ENCODE measurements at regions not wholly inside any gene's neighbourhood (a gene's known extent, or its start where the extent isn't known, plus 50 kb on each side); places are given as distances from the start of the nearest gene placed in this dataset.

GRCh38 chr12:130216031-130216430 is 53.8 kb downstream of the FZD10 start:
- H3K4me1 ChIP-seq (ENCODE audit: control insufficient read depth, insufficient read depth, low read length): no peaks in the 10 kb centered on the region
- no peaks in the 10 kb centered on the region for H3K27me3 ChIP-seq (ENCODE audit: control insufficient read depth, insufficient read depth, low read length)
- no peak overlapping the region for H3K27ac ChIP-seq (ENCODE audit: low read length)
- no peak overlapping the region for H3K4me3 ChIP-seq (ENCODE audit: low read length)
- no peaks in the 10 kb centered on the region for H3K9me3 ChIP-seq (ENCODE audit: control insufficient read depth, low read depth, low read length)
- no CpG with 5 or more reads among the region's 9 CpGs for WGBS (ENCODE audit: insufficient coverage, low lambda C conversion rate)
- no peak for DNase-seq
- no peaks in the 10 kb centered on the region for H3K36me3 ChIP-seq (ENCODE audit: control insufficient read depth, insufficient read depth, low read length)

- no peak overlapping the region for H3K27ac ChIP-seq (ENCODE audit: low read length)
- 90% methylated on average over 7 of the region's 12 CpGs for WGBS (ENCODE audit: insufficient coverage, low lambda C conversion rate)
- no peaks in the 10 kb centered on the region for H3K36me3 ChIP-seq (ENCODE audit: control insufficient read depth, insufficient read depth, low read length)
- H3K4me3 ChIP-seq (ENCODE audit: low read length): no peak overlapping the region
- H3K27me3 ChIP-seq (ENCODE audit: control insufficient read depth, insufficient read depth, low read length): peaks cover 3% of the 10 kb centered on the region
- no peaks in the 10 kb centered on the region for H3K4me1 ChIP-seq (ENCODE audit: control insufficient read depth, insufficient read depth, low read length)
- no peaks in the 10 kb centered on the region for H3K9me3 ChIP-seq (ENCODE audit: control insufficient read depth, low read depth, low read length)
- DNase-seq: no peak
These were observed 56.4 kb downstream of the FZD10 start for GRCh38 chr12:130218682-130219081.

GRCh38 chr12:130219929-130220705 is 57.9 kb downstream of the FZD10 start:
- peaks cover 3% of the 10 kb centered on the region for H3K27me3 ChIP-seq (ENCODE audit: control insufficient read depth, insufficient read depth, low read length)
- H3K27ac ChIP-seq (ENCODE audit: low read length): no peak overlapping the region
- H3K4me3 ChIP-seq (ENCODE audit: low read length): no peak overlapping the region
- DNase-seq: no peak
- H3K36me3 ChIP-seq (ENCODE audit: control insufficient read depth, insufficient read depth, low read length): no peaks in the 10 kb centered on the region
- peaks cover 4% of the 10 kb centered on the region for H3K9me3 ChIP-seq (ENCODE audit: control insufficient read depth, low read depth, low read length)
- H3K4me1 ChIP-seq (ENCODE audit: control insufficient read depth, insufficient read depth, low read length): no peaks in the 10 kb centered on the region
- 25% methylated on average over 3 of the region's 15 CpGs for WGBS (ENCODE audit: insufficient coverage, low lambda C conversion rate)

- peaks cover 4% of the 10 kb centered on the region for H3K9me3 ChIP-seq (ENCODE audit: control insufficient read depth, low read depth, low read length)
- peaks cover 3% of the 10 kb centered on the region for H3K27me3 ChIP-seq (ENCODE audit: control insufficient read depth, insufficient read depth, low read length)
- WGBS (ENCODE audit: insufficient coverage, low lambda C conversion rate): no CpG with 5 or more reads among the region's 9 CpGs
- H3K27ac ChIP-seq (ENCODE audit: low read length): no peak overlapping the region
- H3K4me3 ChIP-seq (ENCODE audit: low read length): no peak overlapping the region
- H3K4me1 ChIP-seq (ENCODE audit: control insufficient read depth, insufficient read depth, low read length): no peaks in the 10 kb centered on the region
- DNase-seq: no peak
- no peaks in the 10 kb centered on the region for H3K36me3 ChIP-seq (ENCODE audit: control insufficient read depth, insufficient read depth, low read length)
These were observed 58.4 kb downstream of the FZD10 start for GRCh38 chr12:130220706-130221100.

- Histone ChIP-seq H3K9me3 (ENCODE audit: control insufficient read depth, low read depth, low read length) (peaks cover 4% of the 10 kb centered on the region), H3K27me3 (ENCODE audit: control insufficient read depth, insufficient read depth, low read length) (peaks cover 3% of the 10 kb centered on the region), H3K4me3 (ENCODE audit: low read length) (no peak overlapping the region), H3K36me3 (ENCODE audit: control insufficient read depth, insufficient read depth, low read length) (no peaks in the 10 kb centered on the region), H3K4me1 (ENCODE audit: control insufficient read depth, insufficient read depth, low read length) (no peaks in the 10 kb centered on the region), H3K27ac (ENCODE audit: low read length) (no peak overlapping the region)
- 77% methylated on average over 5 of the region's 23 CpGs for WGBS (ENCODE audit: insufficient coverage, low lambda C conversion rate)
- no peak for DNase-seq
These were observed 60.4 kb downstream of the FZD10 start for GRCh38 chr12:130222519-130223218.

GRCh38 chr12:130223767-130224244 is 61.5 kb downstream of the FZD10 start:
- no CpG with 5 or more reads among the region's 6 CpGs for WGBS (ENCODE audit: insufficient coverage, low lambda C conversion rate)
- DNase-seq: no peak
- H3K27ac ChIP-seq (ENCODE audit: low read length): no peak overlapping the region
- H3K27me3 ChIP-seq (ENCODE audit: control insufficient read depth, insufficient read depth, low read length): peaks cover 3% of the 10 kb centered on the region
- H3K36me3 ChIP-seq (ENCODE audit: control insufficient read depth, insufficient read depth, low read length): no peaks in the 10 kb centered on the region
- H3K4me3 ChIP-seq (ENCODE audit: low read length): no peak overlapping the region
- H3K9me3 ChIP-seq (ENCODE audit: control insufficient read depth, low read depth, low read length): peaks cover 4% of the 10 kb centered on the region
- no peaks in the 10 kb centered on the region for H3K4me1 ChIP-seq (ENCODE audit: control insufficient read depth, insufficient read depth, low read length)

GRCh38 chr12:130224613-130225012 is 62.3 kb downstream of the FZD10 start:
- H3K36me3 ChIP-seq (ENCODE audit: control insufficient read depth, insufficient read depth, low read length): no peaks in the 10 kb centered on the region
- H3K9me3 ChIP-seq (ENCODE audit: control insufficient read depth, low read depth, low read length): peaks cover 4% of the 10 kb centered on the region
- peaks cover 3% of the 10 kb centered on the region for H3K27me3 ChIP-seq (ENCODE audit: control insufficient read depth, insufficient read depth, low read length)
- DNase-seq: no peak
- no peak overlapping the region for H3K27ac ChIP-seq (ENCODE audit: low read length)
- no peak overlapping the region for H3K4me3 ChIP-seq (ENCODE audit: low read length)
- WGBS (ENCODE audit: insufficient coverage, low lambda C conversion rate): 90% methylated on average over 2 of the region's 14 CpGs
- H3K4me1 ChIP-seq (ENCODE audit: control insufficient read depth, insufficient read depth, low read length): no peaks in the 10 kb centered on the region

- DNase-seq: no peak
- WGBS (ENCODE audit: insufficient coverage, low lambda C conversion rate): 40% methylated on average over 1 of the region's 6 CpGs
- H3K4me3 ChIP-seq (ENCODE audit: low read length): no peak overlapping the region
- H3K4me1 ChIP-seq (ENCODE audit: control insufficient read depth, insufficient read depth, low read length): no peaks in the 10 kb centered on the region
- H3K27ac ChIP-seq (ENCODE audit: low read length): no peak overlapping the region
- no peaks in the 10 kb centered on the region for H3K36me3 ChIP-seq (ENCODE audit: control insufficient read depth, insufficient read depth, low read length)
- peaks cover 4% of the 10 kb centered on the region for H3K9me3 ChIP-seq (ENCODE audit: control insufficient read depth, low read depth, low read length)
- H3K27me3 ChIP-seq (ENCODE audit: control insufficient read depth, insufficient read depth, low read length): peaks cover 3% of the 10 kb centered on the region
These were observed 63.1 kb downstream of the FZD10 start for GRCh38 chr12:130225347-130225746.

GRCh38 chr12:130226126-130226525 is 63.9 kb downstream of the FZD10 start:
- Histone ChIP-seq H3K27me3 (ENCODE audit: control insufficient read depth, insufficient read depth, low read length) (peaks cover 3% of the 10 kb centered on the region), H3K27ac (ENCODE audit: low read length) (no peak overlapping the region), H3K4me1 (ENCODE audit: control insufficient read depth, insufficient read depth, low read length) (no peaks in the 10 kb centered on the region), H3K4me3 (ENCODE audit: low read length) (no peak overlapping the region), H3K36me3 (ENCODE audit: control insufficient read depth, insufficient read depth, low read length) (no peaks in the 10 kb centered on the region), H3K9me3 (ENCODE audit: control insufficient read depth, low read depth, low read length) (peaks cover 4% of the 10 kb centered on the region)
- DNase-seq: no peak
- 80% methylated on average over 1 of the region's 11 CpGs for WGBS (ENCODE audit: insufficient coverage, low lambda C conversion rate)

GRCh38 chr12:130226771-130227170 is 64.5 kb downstream of the FZD10 start:
- no peak overlapping the region for H3K27ac ChIP-seq (ENCODE audit: low read length)
- no peak for DNase-seq
- H3K36me3 ChIP-seq (ENCODE audit: control insufficient read depth, insufficient read depth, low read length): no peaks in the 10 kb centered on the region
- H3K4me1 ChIP-seq (ENCODE audit: control insufficient read depth, insufficient read depth, low read length): no peaks in the 10 kb centered on the region
- H3K4me3 ChIP-seq (ENCODE audit: low read length): no peak overlapping the region
- 87% methylated on average over 6 of the region's 13 CpGs for WGBS (ENCODE audit: insufficient coverage, low lambda C conversion rate)
- peaks cover 3% of the 10 kb centered on the region for H3K27me3 ChIP-seq (ENCODE audit: control insufficient read depth, insufficient read depth, low read length)
- H3K9me3 ChIP-seq (ENCODE audit: control insufficient read depth, low read depth, low read length): peaks cover 4% of the 10 kb centered on the region
